ENCODE measurements at regions not wholly inside any gene's neighbourhood (a gene's known extent, or its start where the extent isn't known, plus 50 kb on each side); places are given as distances from the start of the nearest gene placed in this dataset.

GRCh38 chr9:99572567-99572966, 249.1 kb upstream of the NR4A3 start:
- H3K36me3 ChIP-seq: no peaks in the 10 kb centered on the region
- no peak overlapping the region for H3K4me3 ChIP-seq
- H3K27ac ChIP-seq: no peak overlapping the region
- ATAC-seq: no peak
- H3K9me3 ChIP-seq: no peaks in the 10 kb centered on the region
- TF ChIP-seq EP300 (IDR thresholded peaks at IDR 0.05) (no peak), CTCF (IDR thresholded peaks at IDR 0.05) (no peak), POLR2A (IDR thresholded peaks at IDR 0.05) (no peak), POLR2AphosphoS5 (IDR thresholded peaks at IDR 0.05) (no peak)
- peaks cover 0 to 12% (median 0%) of the 10 kb centered on the region in 3 donors for H3K4me1 ChIP-seq
- WGBS, 2 donors (ENCODE audit: low coverage in 1 of 2): 7 to 31% methylated on average over 4 of the region's 4 CpGs
- H3K27me3 ChIP-seq: no peaks in the 10 kb centered on the region

- 45 to 67% methylated on average over 1 to 5 of the region's 5 CpGs for WGBS, 2 donors (ENCODE audit: low coverage in 1 of 2)
- no peak for ATAC-seq
- H3K36me3 ChIP-seq: no peaks in the 10 kb centered on the region
- no peaks in the 10 kb centered on the region for H3K27me3 ChIP-seq
- H3K4me3 ChIP-seq: no peak overlapping the region
- TF ChIP-seq POLR2AphosphoS5 (IDR thresholded peaks at IDR 0.05) (no peak), EP300 (IDR thresholded peaks at IDR 0.05) (no peak), CTCF (IDR thresholded peaks at IDR 0.05) (no peak), POLR2A (IDR thresholded peaks at IDR 0.05) (no peak)
- no peaks in the 10 kb centered on the region for H3K9me3 ChIP-seq
- H3K27ac ChIP-seq: no peak overlapping the region
- peaks cover 0 to 12% (median 0%) of the 10 kb centered on the region in 3 donors for H3K4me1 ChIP-seq
These were observed 248.6 kb upstream of the NR4A3 start for GRCh38 chr9:99573085-99573484.

GRCh38 chr9:99573886-99574285, 247.8 kb upstream of the NR4A3 start:
- no peak for ATAC-seq
- Histone ChIP-seq H3K4me3 (no peak overlapping the region), H3K9me3 (no peaks in the 10 kb centered on the region), H3K36me3 (no peaks in the 10 kb centered on the region), H3K27ac (no peak overlapping the region), H3K4me1 (peaks cover 0 to 12% (median 0%) of the 10 kb centered on the region in 3 donors), H3K27me3 (no peaks in the 10 kb centered on the region)
- 100% methylated on average over 2 of the region's 2 CpGs; no CpG with 5 or more reads in 1 of the 2 donors for WGBS, 2 donors (ENCODE audit: low coverage in 1 of 2)
- TF ChIP-seq POLR2AphosphoS5 (IDR thresholded peaks at IDR 0.05): no peak
- TF ChIP-seq POLR2A (IDR thresholded peaks at IDR 0.05): no peak
- no peak for TF ChIP-seq CTCF (IDR thresholded peaks at IDR 0.05)
- no peak for TF ChIP-seq EP300 (IDR thresholded peaks at IDR 0.05)

- no peaks in the 10 kb centered on the region for H3K9me3 ChIP-seq
- peaks cover 0 to 12% (median 0%) of the 10 kb centered on the region in 3 donors for H3K4me1 ChIP-seq
- no peak for ATAC-seq
- TF ChIP-seq EP300 (IDR thresholded peaks at IDR 0.05) (no peak), POLR2AphosphoS5 (IDR thresholded peaks at IDR 0.05) (no peak), POLR2A (IDR thresholded peaks at IDR 0.05) (no peak), CTCF (IDR thresholded peaks at IDR 0.05) (no peak)
- WGBS, 2 donors (ENCODE audit: low coverage in 1 of 2): no CpG with 5 or more reads among the region's 4 CpGs
- H3K27me3 ChIP-seq: no peaks in the 10 kb centered on the region
- H3K4me3 ChIP-seq: no peak overlapping the region
- no peak overlapping the region for H3K27ac ChIP-seq
- no peaks in the 10 kb centered on the region for H3K36me3 ChIP-seq
These were observed 245.7 kb upstream of the NR4A3 start for GRCh38 chr9:99576002-99576401.

- no peak overlapping the region for H3K4me3 ChIP-seq
- peaks cover 0 to 12% (median 0%) of the 10 kb centered on the region in 3 donors for H3K4me1 ChIP-seq
- H3K27ac ChIP-seq: no peak overlapping the region
- WGBS, 2 donors (ENCODE audit: low coverage in 1 of 2): 81 to 83% methylated on average over 3 of the region's 3 CpGs
- no peaks in the 10 kb centered on the region for H3K9me3 ChIP-seq
- no peak for TF ChIP-seq POLR2AphosphoS5 (IDR thresholded peaks at IDR 0.05)
- TF ChIP-seq POLR2A (IDR thresholded peaks at IDR 0.05): no peak
- TF ChIP-seq EP300 (IDR thresholded peaks at IDR 0.05): no peak
- TF ChIP-seq CTCF (IDR thresholded peaks at IDR 0.05): no peak
- no peaks in the 10 kb centered on the region for H3K36me3 ChIP-seq
- no peaks in the 10 kb centered on the region for H3K27me3 ChIP-seq
- no peak for ATAC-seq
These were observed 244.8 kb upstream of the NR4A3 start for GRCh38 chr9:99576876-99577275.
